Omental fat pad (tissue), 3 donors: ENCODE measurements at regions not wholly inside any gene's neighbourhood (a gene's known extent, or its start where the extent isn't known, plus 50 kb on each side); places are given as distances from the start of the nearest gene placed in this dataset.

Experiments
- ATAC-seq: fragments of 150-250 bp; one replicate; pipeline ENCODE4 v1.9.1; 2016; ENCODE audit warnings: mild to moderate bottlenecking, moderate library complexity; ENCODE audit not compliant: low FRiP score
- DNase-seq: peaks from one replicate; pipeline ENCODE4 v3.0.0-alpha.2; 2019; ENCODE audit warnings: low spot score
- TF ChIP-seq, protein P1 (sequence below), 3 donors: fragments of 450-650 bp; IDR thresholded peaks; one replicate each; pipeline ENCODE4 v1.5.1; 2016 to 2017; ENCODE audit warnings: antibody characterized with exemption in 3 of 3, mild to moderate bottlenecking in 3 of 3, moderate library complexity in 2 of 3

DNA sequence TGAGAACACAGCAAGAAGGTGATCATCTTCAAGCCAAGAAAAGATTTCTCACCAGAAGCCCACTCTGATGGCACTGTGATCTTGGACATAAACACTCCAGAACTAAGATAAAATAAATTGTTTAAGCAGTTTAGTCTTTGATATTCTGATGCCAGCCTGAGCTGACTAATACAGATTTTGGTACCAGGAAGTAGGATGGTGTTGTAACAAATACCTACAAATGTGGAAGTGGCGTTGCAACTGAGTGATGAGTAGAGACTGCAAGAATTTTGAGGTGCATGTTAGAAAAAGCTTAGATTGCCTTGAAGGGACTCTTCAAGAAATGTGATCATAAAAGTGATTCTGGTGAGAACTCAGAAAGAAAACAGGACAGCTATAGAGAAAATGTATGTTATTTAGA lies 592.4 kb upstream of the DAB2 start:
- DNase-seq (no peak), ATAC-seq (no peak)
- TF ChIP-seq, protein P1, sequence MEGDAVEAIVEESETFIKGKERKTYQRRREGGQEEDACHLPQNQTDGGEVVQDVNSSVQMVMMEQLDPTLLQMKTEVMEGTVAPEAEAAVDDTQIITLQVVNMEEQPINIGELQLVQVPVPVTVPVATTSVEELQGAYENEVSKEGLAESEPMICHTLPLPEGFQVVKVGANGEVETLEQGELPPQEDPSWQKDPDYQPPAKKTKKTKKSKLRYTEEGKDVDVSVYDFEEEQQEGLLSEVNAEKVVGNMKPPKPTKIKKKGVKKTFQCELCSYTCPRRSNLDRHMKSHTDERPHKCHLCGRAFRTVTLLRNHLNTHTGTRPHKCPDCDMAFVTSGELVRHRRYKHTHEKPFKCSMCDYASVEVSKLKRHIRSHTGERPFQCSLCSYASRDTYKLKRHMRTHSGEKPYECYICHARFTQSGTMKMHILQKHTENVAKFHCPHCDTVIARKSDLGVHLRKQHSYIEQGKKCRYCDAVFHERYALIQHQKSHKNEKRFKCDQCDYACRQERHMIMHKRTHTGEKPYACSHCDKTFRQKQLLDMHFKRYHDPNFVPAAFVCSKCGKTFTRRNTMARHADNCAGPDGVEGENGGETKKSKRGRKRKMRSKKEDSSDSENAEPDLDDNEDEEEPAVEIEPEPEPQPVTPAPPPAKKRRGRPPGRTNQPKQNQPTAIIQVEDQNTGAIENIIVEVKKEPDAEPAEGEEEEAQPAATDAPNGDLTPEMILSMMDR (IDR thresholded peaks at IDR 0.05): no peak

DNA sequence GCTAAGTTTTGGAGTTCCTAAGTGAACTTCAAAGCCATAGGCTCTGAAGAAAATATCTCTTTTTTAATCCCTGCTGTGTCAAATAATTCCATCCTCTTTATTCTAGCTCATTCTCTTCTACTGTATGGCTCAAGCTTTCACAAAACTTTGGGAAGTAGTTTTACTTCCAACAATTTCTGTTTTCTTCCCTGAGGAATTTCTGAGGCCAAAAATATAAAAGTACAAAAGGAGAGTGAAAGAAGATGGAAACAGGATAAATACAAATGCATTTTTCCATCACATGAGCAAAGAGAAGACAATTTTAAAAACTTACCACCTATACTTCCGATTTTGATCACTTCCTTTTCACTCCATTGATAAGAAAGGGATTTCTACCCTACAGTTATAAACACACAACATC lies 585.7 kb upstream of the DAB2 start:
- ATAC-seq: no peak
- TF ChIP-seq, protein P1 (IDR thresholded peaks at IDR 0.05): no peak

DNA sequence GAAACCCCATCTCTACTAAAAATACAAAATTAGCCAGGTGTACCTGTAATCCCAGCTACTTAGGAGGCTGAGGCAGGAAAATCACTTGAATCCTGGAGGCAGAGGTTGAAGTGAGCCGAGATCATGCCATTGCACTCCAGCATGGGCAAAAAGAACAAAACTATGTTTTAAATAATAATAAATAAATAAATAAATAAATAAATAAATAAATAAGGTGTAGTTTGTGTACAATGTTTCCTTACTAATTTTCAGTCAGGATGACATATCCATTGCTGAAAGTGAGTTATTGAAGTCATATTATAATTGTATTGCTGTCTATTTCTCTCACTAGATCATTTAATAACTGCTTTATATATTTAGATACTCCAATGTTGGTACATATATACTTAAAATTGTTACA lies 581.5 kb upstream of the DAB2 start:
- ATAC-seq (no peak), DNase-seq (no peak)
- TF ChIP-seq, protein P1 (IDR thresholded peaks at IDR 0.05): no peak

More for the DNA sequence above, 585.7 kb upstream of the DAB2 start:
- DNase-seq: no peak

DNA sequence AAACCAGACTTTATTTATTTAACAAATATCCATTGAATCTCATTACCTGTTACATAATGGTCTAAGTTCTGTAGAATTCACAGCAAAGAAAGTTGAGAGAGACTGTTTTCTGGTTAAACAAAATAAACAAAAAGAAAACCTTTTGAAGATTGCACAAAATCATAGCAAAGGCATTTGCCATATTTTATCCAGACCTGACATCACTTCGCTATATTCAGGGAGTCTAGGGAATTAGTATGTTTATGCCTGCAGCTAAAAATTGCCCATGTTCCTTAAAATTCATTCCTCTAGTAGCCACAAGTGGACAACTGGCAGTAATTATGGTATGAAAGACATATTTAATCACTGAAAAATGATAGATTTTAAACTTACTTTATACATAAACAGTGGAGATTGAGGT lies 577.0 kb upstream of the DAB2 start:
- no peak for DNase-seq
- ATAC-seq: no peak
- TF ChIP-seq, protein P1 (IDR thresholded peaks at IDR 0.05): no peak

DNA sequence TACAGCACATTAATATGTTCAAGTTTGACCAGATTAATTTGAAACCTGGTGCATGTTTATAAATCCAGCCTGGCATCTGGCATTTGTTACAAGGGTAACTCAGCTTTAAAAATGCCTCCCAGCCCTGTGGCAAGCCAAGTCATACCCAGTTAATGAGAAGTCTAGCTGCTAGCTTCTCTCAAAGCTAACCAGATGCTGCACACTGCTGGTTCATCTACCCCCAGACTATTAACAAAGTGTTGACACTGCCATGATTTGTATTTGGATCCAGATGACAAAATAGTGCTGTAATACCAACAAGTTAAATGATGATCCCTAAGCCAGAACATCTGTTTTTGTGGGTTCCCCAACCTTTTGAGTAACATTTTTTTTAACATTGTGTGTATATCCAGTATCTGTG lies 573.7 kb upstream of the DAB2 start:
- no peak for DNase-seq
- TF ChIP-seq, protein P1 (IDR thresholded peaks at IDR 0.05): no peak
- no peak for ATAC-seq

DNA sequence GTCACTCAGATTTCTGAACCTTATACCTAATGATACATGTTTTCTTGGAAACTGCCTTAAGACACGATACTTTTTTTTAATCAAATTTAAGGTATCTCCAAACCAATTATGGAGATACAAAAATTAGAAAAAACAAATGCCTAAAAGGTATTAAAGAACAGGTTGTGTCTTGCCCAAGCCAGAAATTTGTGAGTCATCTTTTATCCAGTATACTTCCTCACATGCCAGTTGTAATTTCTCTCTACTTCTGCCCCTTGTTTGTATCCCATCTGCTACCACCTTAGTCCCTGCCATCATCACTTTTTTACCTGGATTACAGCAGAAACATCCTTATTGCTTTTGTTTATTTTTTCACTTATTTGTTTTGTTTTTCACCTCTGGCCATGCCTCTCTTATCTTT lies 571.2 kb upstream of the DAB2 start:
- DNase-seq: no peak
- ATAC-seq: no peak
- TF ChIP-seq, protein P1 (IDR thresholded peaks at IDR 0.05): no peak

DNA sequence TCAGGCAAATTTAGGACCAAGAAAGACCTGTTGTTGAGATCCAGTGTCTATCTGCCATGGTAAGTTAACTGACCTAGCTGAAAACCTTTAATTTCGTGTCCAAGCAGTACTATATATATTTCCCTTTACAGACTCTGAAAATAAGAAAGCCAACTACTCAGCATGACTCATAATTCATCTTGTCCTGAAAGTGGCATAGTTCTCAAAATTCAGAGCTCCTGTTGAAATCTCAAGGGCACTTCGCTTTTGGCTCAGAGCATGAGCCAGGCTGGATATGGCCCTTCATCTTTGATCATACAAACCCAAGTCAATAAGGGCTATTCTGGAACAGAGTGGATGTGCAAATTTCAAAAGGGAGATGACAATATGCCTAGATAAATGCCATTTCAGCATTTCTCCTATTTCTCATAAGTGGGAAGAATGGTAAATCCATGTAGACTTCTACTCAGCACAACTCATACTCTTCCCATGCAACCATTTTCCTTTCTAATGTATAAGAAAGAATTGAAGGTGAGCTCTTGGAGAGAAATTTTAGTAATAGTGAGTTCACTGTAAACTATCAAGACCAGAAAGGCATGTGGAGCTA lies 567.9 kb upstream of the DAB2 start:
- TF ChIP-seq, protein P1 (IDR thresholded peaks at IDR 0.05): no peak
- ATAC-seq: no peak

More for the DNA sequence above, 567.9 kb upstream of the DAB2 start:
- DNase-seq: no peak
